H9 (cell line): ENCODE measurements at regions not wholly inside any gene's neighbourhood (a gene's known extent, or its start where the extent isn't known, plus 50 kb on each side); places are given as distances from the start of the nearest gene placed in this dataset.

ENCODE experiments used
- DNase-seq: peaks from one replicate; pipeline ENCODE4 v3.0.0-alpha.2; 2017
- H2AFZ ChIP-seq: one replicate; pipeline ENCODE4 v1.6.1; 2013; ENCODE audit warnings: mild to moderate bottlenecking, low read length, control low read depth, moderate library complexity
- H2AK5ac ChIP-seq: 2 replicates; pipeline ENCODE4 v1.6.1; 2013; ENCODE audit warnings: low read length, control low read depth, mixed read lengths; ENCODE audit not compliant: insufficient read length
- H2BK120ac ChIP-seq: one replicate; pipeline ENCODE4 v1.6.1; 2013; ENCODE audit warnings: low read depth, mild to moderate bottlenecking, low read length, control low read depth, inconsistent platforms; ENCODE audit not compliant: poor library complexity, severe bottlenecking
- H2BK12ac ChIP-seq: 2 replicates; pipeline ENCODE4 v1.6.1; 2013; ENCODE audit warnings: low read length, control low read depth, mixed read lengths, low read depth; ENCODE audit not compliant: insufficient read length
- H2BK15ac ChIP-seq: 2 replicates; pipeline ENCODE4 v1.6.1; 2013; ENCODE audit warnings: low read depth, low read length, control low read depth
- H2BK20ac ChIP-seq: one replicate; pipeline ENCODE4 v1.6.1; 2013; ENCODE audit warnings: low read depth, mild to moderate bottlenecking, low read length, control low read depth, inconsistent platforms; ENCODE audit not compliant: poor library complexity, severe bottlenecking
- H2BK5ac ChIP-seq: 2 replicates; pipeline ENCODE4 v1.6.1; 2013; ENCODE audit warnings: low read length, control low read depth, mixed read lengths; ENCODE audit not compliant: insufficient read length
- H3K14ac ChIP-seq: 2 replicates; pipeline ENCODE4 v1.6.1; 2013; ENCODE audit warnings: low read length, control low read depth; ENCODE audit not compliant: insufficient read depth
- H3K18ac ChIP-seq: 2 replicates; pipeline ENCODE4 v1.6.1; 2013; ENCODE audit warnings: low read depth, mild to moderate bottlenecking, mixed read lengths, low read length, control low read depth; ENCODE audit not compliant: insufficient read length
- H3K23ac ChIP-seq: 2 replicates; pipeline ENCODE4 v1.6.1; 2013; ENCODE audit warnings: low read length, control low read depth, mixed read lengths, low read depth; ENCODE audit not compliant: insufficient read length
- H3K23me2 ChIP-seq: 2 replicates; pipeline ENCODE4 v1.6.1; 2013; ENCODE audit warnings: low read depth, mild to moderate bottlenecking, mixed read lengths, low read length, control low read depth; ENCODE audit not compliant: insufficient read length, poor library complexity, severe bottlenecking
- H3K27ac ChIP-seq: 2 replicates; pipeline ENCODE4 v1.5.1; 2013; ENCODE audit warnings: low read length, control low read depth, mixed read lengths, low read depth; ENCODE audit not compliant: insufficient read length
- H3K27me3 ChIP-seq: 2 replicates; pipeline ENCODE4 v1.6.1; 2013; ENCODE audit warnings: low read length, control low read depth, inconsistent platforms; ENCODE audit not compliant: insufficient read depth
- H3K4ac ChIP-seq: 2 replicates; pipeline ENCODE4 v1.6.1; 2013; ENCODE audit warnings: low read depth, mild to moderate bottlenecking, control low read depth, inconsistent platforms, low read length, moderate library complexity
- H3K4me1 ChIP-seq: 2 replicates; pipeline ENCODE4 v1.6.1; 2013; ENCODE audit warnings: low read length, control low read depth, inconsistent platforms; ENCODE audit not compliant: insufficient read depth
- H3K4me2 ChIP-seq: 2 replicates; pipeline ENCODE4 v1.6.1; 2013; ENCODE audit warnings: low read length, control low read depth, mixed read lengths; ENCODE audit not compliant: insufficient read length, insufficient read depth
- H3K56ac ChIP-seq: 2 replicates; pipeline ENCODE4 v1.6.1; 2013; ENCODE audit warnings: low read depth, mild to moderate bottlenecking, mixed read lengths, low read length, control low read depth; ENCODE audit not compliant: insufficient read length
- H3K79me1 ChIP-seq: 2 replicates; pipeline ENCODE4 v1.6.1; 2013; ENCODE audit warnings: low read depth, mild to moderate bottlenecking, moderate library complexity, low read length, control low read depth, inconsistent platforms; ENCODE audit not compliant: insufficient read depth, poor library complexity, severe bottlenecking
- H3K79me2 ChIP-seq: 2 replicates; pipeline ENCODE4 v1.6.1; 2013; ENCODE audit warnings: low read length, control low read depth, inconsistent platforms; ENCODE audit not compliant: insufficient read depth
- H3K9ac ChIP-seq: 2 replicates; pipeline ENCODE4 v1.6.1; 2013; ENCODE audit warnings: low read length, control low read depth, mixed read lengths; ENCODE audit not compliant: insufficient read length; ENCODE audit errors: extremely low read depth
- H3K9me3 ChIP-seq: one replicate; pipeline ENCODE4 v1.6.1; 2013; ENCODE audit warnings: low read depth, low read length, inconsistent platforms; ENCODE audit not compliant: control insufficient read depth
- H3T11ph ChIP-seq: one replicate; pipeline ENCODE4 v1.6.1; 2013; ENCODE audit warnings: mild to moderate bottlenecking, low read length, control low read depth, inconsistent platforms
- H4K20me1 ChIP-seq: one replicate; pipeline ENCODE4 v1.6.1; 2013; ENCODE audit not compliant: control insufficient read depth, insufficient read length, insufficient read depth
- H4K5ac ChIP-seq: 2 replicates; pipeline ENCODE4 v1.6.1; 2013; ENCODE audit warnings: low read depth, mild to moderate bottlenecking, mixed read lengths, low read length, control low read depth; ENCODE audit not compliant: insufficient read length
- H4K8ac ChIP-seq: replicated peaks from 2 replicates; pipeline ENCODE4 v1.6.1; 2013; ENCODE audit warnings: low read length, control low read depth, mixed read lengths, low read depth; ENCODE audit not compliant: insufficient read length
- H4K91ac ChIP-seq: 2 replicates; pipeline ENCODE4 v1.6.1; 2013; ENCODE audit warnings: low read depth, mild to moderate bottlenecking, moderate library complexity, mixed read lengths, low read length, control low read depth; ENCODE audit not compliant: insufficient read length
- H3K27ac Mint-ChIP-seq, 3 experiments: 2 replicates in 2 of 3; 3 replicates in 1 of 3; pipeline ENCODE4 v1.8.0; 2020 to 2021; ENCODE audit warnings: mixed read lengths in 3 of 3, mild to moderate bottlenecking in 1 of 3, moderate library complexity in 1 of 3
- H3K27me3 Mint-ChIP-seq: 2 replicates; pipeline ENCODE4 v1.8.0; 2021; ENCODE audit warnings: low read depth, mild to moderate bottlenecking, moderate library complexity, mixed read lengths
- H3K36me3 Mint-ChIP-seq, 3 experiments: 2 replicates in 2 of 3; 3 replicates in 1 of 3; pipeline ENCODE4 v1.8.0; 2020 to 2021; ENCODE audit warnings: low read depth in 3 of 3, mixed read lengths in 3 of 3; ENCODE audit not compliant: insufficient read depth in 1 of 3
- H3K4me1 Mint-ChIP-seq, 2 experiments: 2 replicates each; pipeline ENCODE4 v1.8.0; 2020; ENCODE audit warnings: mixed read lengths in 2 of 2
- H3K4me3 Mint-ChIP-seq, 2 experiments: 2 replicates in 1 of 2; 3 replicates in 1 of 2; pipeline ENCODE4 v1.8.0; 2020 to 2021; ENCODE audit warnings: mild to moderate bottlenecking in 2 of 2, mixed read lengths in 2 of 2, moderate library complexity in 1 of 2
- H3K9me3 Mint-ChIP-seq, 2 experiments: 2 replicates in 1 of 2; 3 replicates in 1 of 2; pipeline ENCODE4 v1.8.0; 2020; ENCODE audit warnings: mild to moderate bottlenecking in 2 of 2, mixed read lengths in 2 of 2, moderate library complexity in 1 of 2
- CTCF ChIP-seq: fragments of 200-600 bp; sonication (generic); conservative IDR thresholded peaks from 3 replicates; pipeline ENCODE4 v1.8.0; 2021; ENCODE audit warnings: antibody characterized with exemption, mild to moderate bottlenecking
- WGBS: extraction: QIAGEN DNeasy Blood & Tissue Kit; methylation state at CpG from one replicate; pipeline ENCODE4 v1.1.7; 2013; ENCODE audit warnings: missing lambda C conversion rate, low lambda C conversion rate, mixed read lengths; ENCODE audit not compliant: insufficient read length; ENCODE audit errors: extremely low coverage; 5-methylcytosine and 5-hydroxymethylcytosine counted together

- Histone ChIP-seq H2BK120ac (no peak overlapping the region), H3K9ac (no peak overlapping the region), H2BK15ac (no peak overlapping the region), H4K91ac (no peak overlapping the region), H2BK20ac (no peak overlapping the region), H2BK12ac (no peak overlapping the region), H2AFZ (no peak overlapping the region), H4K20me1 (no peaks in the 10 kb centered on the region), H3K9me3 (no peaks in the 10 kb centered on the region), H3K14ac (no peak overlapping the region), H3K18ac (no peak overlapping the region), H4K5ac (no peak overlapping the region), H2AK5ac (no peak overlapping the region), H3K4ac (no peak overlapping the region), H3K23me2 (no peaks in the 10 kb centered on the region), H3K4me1 (peaks cover 4% of the 10 kb centered on the region; the same call in 1 of the 2 replicates), H3K79me1 (no peaks in the 10 kb centered on the region), H2BK5ac (no peak overlapping the region), H3K4me2 (no peak overlapping the region), H3K56ac (no peak overlapping the region), H3K27me3 (no peaks in the 10 kb centered on the region), H3K23ac (no peak overlapping the region), H3T11ph (no peak overlapping the region), H3K79me2 (no peaks in the 10 kb centered on the region), H3K27ac (no peak overlapping the region), H4K8ac (no peak overlapping the region)
- no peaks in the 10 kb centered on the region; the same call in 1 of the 2 replicates for H3K27me3 Mint-ChIP-seq
- H3K9me3 Mint-ChIP-seq = no peaks in the 10 kb centered on the region; a peak in 1 of 5 replicates
- no peak overlapping the region for H3K4me3 Mint-ChIP-seq
- no peak overlapping the region for H3K27ac Mint-ChIP-seq
- no peaks in the 10 kb centered on the region for H3K36me3 Mint-ChIP-seq
- H3K4me1 Mint-ChIP-seq = peaks cover 9 to 23% of the 10 kb centered on the region in 2 experiments
- DNase-seq = no peak
- no peak for TF ChIP-seq CTCF
- WGBS = no CpG with 5 or more reads among the region's 3 CpGs
Measured at GRCh38 chr15:39132070-39132469, 448.8 kb upstream of the THBS1 start.
